ENCODE measurements at regions not wholly inside any gene's neighbourhood (a gene's known extent, or its start where the extent isn't known, plus 50 kb on each side); places are given as distances from the start of the nearest gene placed in this dataset.

- Mint-ChIP-seq H3K4me1 (ENCODE audit: low read depth, unreplicated experiment) (peaks cover 2% of the 10 kb centered on the region), H3K9me3 (ENCODE audit: unreplicated experiment) (no peaks in the 10 kb centered on the region), H3K36me3 (ENCODE audit: unreplicated experiment) (no peaks in the 10 kb centered on the region), H3K4me3 (ENCODE audit: unreplicated experiment) (no peak overlapping the region), H3K27ac (ENCODE audit: unreplicated experiment) (no peak overlapping the region), H3K27me3 (ENCODE audit: unreplicated experiment) (no peaks in the 10 kb centered on the region)
- no peak for TF ChIP-seq CTCF (IDR thresholded peaks at IDR 0.05; ENCODE audit: partially characterized antibody, unreplicated experiment)
- DNase-seq = no peak
Measured at GRCh38 chr15:60255390-60255789, 142.4 kb downstream of the ANXA2 start.

- DNase-seq = no peak
- Mint-ChIP-seq H3K4me3 (ENCODE audit: unreplicated experiment) (no peak overlapping the region), H3K36me3 (ENCODE audit: unreplicated experiment) (no peaks in the 10 kb centered on the region), H3K9me3 (ENCODE audit: unreplicated experiment) (no peaks in the 10 kb centered on the region), H3K27me3 (ENCODE audit: unreplicated experiment) (no peaks in the 10 kb centered on the region), H3K27ac (ENCODE audit: unreplicated experiment) (no peak overlapping the region), H3K4me1 (ENCODE audit: low read depth, unreplicated experiment) (peaks cover 2% of the 10 kb centered on the region)
- no peak for TF ChIP-seq CTCF (IDR thresholded peaks at IDR 0.05; ENCODE audit: partially characterized antibody, unreplicated experiment)
Measured at GRCh38 chr15:60257591-60258159, 140.1 kb downstream of the ANXA2 start.

GRCh38 chr15:60259469-60259868, 138.3 kb downstream of the ANXA2 start:
- DNase-seq = no peak
- no peak for TF ChIP-seq CTCF (IDR thresholded peaks at IDR 0.05; ENCODE audit: partially characterized antibody, unreplicated experiment)
- Mint-ChIP-seq H3K4me3 (ENCODE audit: unreplicated experiment) (no peak overlapping the region), H3K36me3 (ENCODE audit: unreplicated experiment) (no peaks in the 10 kb centered on the region), H3K9me3 (ENCODE audit: unreplicated experiment) (no peaks in the 10 kb centered on the region), H3K27me3 (ENCODE audit: unreplicated experiment) (no peaks in the 10 kb centered on the region), H3K27ac (ENCODE audit: unreplicated experiment) (no peak overlapping the region), H3K4me1 (ENCODE audit: low read depth, unreplicated experiment) (peaks cover 2% of the 10 kb centered on the region)

- TF ChIP-seq CTCF (IDR thresholded peaks at IDR 0.05; ENCODE audit: partially characterized antibody, unreplicated experiment) = no peak
- Mint-ChIP-seq H3K9me3 (ENCODE audit: unreplicated experiment) (no peaks in the 10 kb centered on the region), H3K4me3 (ENCODE audit: unreplicated experiment) (no peak overlapping the region), H3K27me3 (ENCODE audit: unreplicated experiment) (no peaks in the 10 kb centered on the region), H3K27ac (ENCODE audit: unreplicated experiment) (no peak overlapping the region), H3K36me3 (ENCODE audit: unreplicated experiment) (no peaks in the 10 kb centered on the region), H3K4me1 (ENCODE audit: low read depth, unreplicated experiment) (peaks cover 2% of the 10 kb centered on the region)
- no peak for DNase-seq
Measured at GRCh38 chr15:60264088-60264487, 133.7 kb downstream of the ANXA2 start.

- H3K4me1 Mint-ChIP-seq (ENCODE audit: low read depth, unreplicated experiment) = peaks cover 2% of the 10 kb centered on the region
- DNase-seq = no peak
- no peaks in the 10 kb centered on the region for H3K27me3 Mint-ChIP-seq (ENCODE audit: unreplicated experiment)
- H3K9me3 Mint-ChIP-seq (ENCODE audit: unreplicated experiment) = no peaks in the 10 kb centered on the region
- TF ChIP-seq CTCF (IDR thresholded peaks at IDR 0.05; ENCODE audit: partially characterized antibody, unreplicated experiment) = no peak
- no peaks in the 10 kb centered on the region for H3K36me3 Mint-ChIP-seq (ENCODE audit: unreplicated experiment)
- no peak overlapping the region for H3K27ac Mint-ChIP-seq (ENCODE audit: unreplicated experiment)
- H3K4me3 Mint-ChIP-seq (ENCODE audit: unreplicated experiment) = no peak overlapping the region
Measured at GRCh38 chr15:60264566-60264965, 133.2 kb downstream of the ANXA2 start.

Data from glutamatergic neuron (in vitro differentiated cells).